Spinal cord (tissue), 9 donors: ENCODE measurements at regions not wholly inside any gene's neighbourhood (a gene's known extent, or its start where the extent isn't known, plus 50 kb on each side); places are given as distances from the start of the nearest gene placed in this dataset.
A peak's percentile ranks its signal among the peaks of the same experiment; 100 is the strongest.

Experiments used
- DNase-seq, 6 donors: peaks; one replicate each; pipeline versions ENCODE4 v3.0.0 to v3.0.0-alpha.2; 2013 to 2015; ENCODE audit warnings: low spot score in 6 of 6, low read depth in 4 of 6
- H3K27ac ChIP-seq: one replicate; pipeline ENCODE4 v1.5.1; 2013; ENCODE audit warnings: low read depth, low read length, control low read depth
- H3K27me3 ChIP-seq: one replicate; pipeline ENCODE4 v1.6.1; 2013; ENCODE audit warnings: low read length; ENCODE audit not compliant: control insufficient read depth, insufficient read depth
- H3K36me3 ChIP-seq: one replicate; pipeline ENCODE4 v1.6.1; 2013; ENCODE audit warnings: low read length; ENCODE audit not compliant: control insufficient read depth, insufficient read depth
- H3K4me1 ChIP-seq: one replicate; pipeline ENCODE4 v1.6.1; 2013; ENCODE audit warnings: low read length; ENCODE audit not compliant: control insufficient read depth, insufficient read depth
- H3K4me3 ChIP-seq: one replicate; pipeline ENCODE4 v1.5.1; 2013; ENCODE audit warnings: low read depth, low read length, control low read depth
- H3K9me3 ChIP-seq: one replicate; pipeline ENCODE4 v1.6.1; 2013; ENCODE audit warnings: low read length; ENCODE audit not compliant: control insufficient read depth, insufficient read depth
- WGBS: methylation state at CpG from one replicate; pipeline ENCODE4 v1.1.5; 2013; ENCODE audit warnings: missing lambda C conversion rate; ENCODE audit not compliant: insufficient coverage; 5-methylcytosine and 5-hydroxymethylcytosine counted together
- donor health status: healthy.

- DNase-seq = no peak
- no peaks in the 10 kb centered on the region for H3K9me3 ChIP-seq
- no peak overlapping the region for H3K4me3 ChIP-seq
- H3K4me1 ChIP-seq = peaks cover 19% of the 10 kb centered on the region
- WGBS = 89% methylated on average over 1 of the region's 1 CpG
- H3K27ac ChIP-seq = no peak overlapping the region
- H3K27me3 ChIP-seq = no peaks in the 10 kb centered on the region
- no peaks in the 10 kb centered on the region for H3K36me3 ChIP-seq
Observed at GRCh38 chr1:55578646-55579045, 363.5 kb upstream of the USP24 start.

GRCh38 chr1:55575571-55576279 is 360.6 kb upstream of the USP24 start:
- H3K4me3 ChIP-seq = no peak overlapping the region
- peaks cover 8% of the 10 kb centered on the region for H3K4me1 ChIP-seq
- WGBS = 71% methylated on average over 4 of the region's 4 CpGs
- no peaks in the 10 kb centered on the region for H3K9me3 ChIP-seq
- no peaks in the 10 kb centered on the region for H3K36me3 ChIP-seq
- H3K27me3 ChIP-seq = no peaks in the 10 kb centered on the region
- H3K27ac ChIP-seq = no peak overlapping the region
- DNase-seq = peak in 3 of 6 donors; percentile 50 to 81 (median 58)

DNA sequence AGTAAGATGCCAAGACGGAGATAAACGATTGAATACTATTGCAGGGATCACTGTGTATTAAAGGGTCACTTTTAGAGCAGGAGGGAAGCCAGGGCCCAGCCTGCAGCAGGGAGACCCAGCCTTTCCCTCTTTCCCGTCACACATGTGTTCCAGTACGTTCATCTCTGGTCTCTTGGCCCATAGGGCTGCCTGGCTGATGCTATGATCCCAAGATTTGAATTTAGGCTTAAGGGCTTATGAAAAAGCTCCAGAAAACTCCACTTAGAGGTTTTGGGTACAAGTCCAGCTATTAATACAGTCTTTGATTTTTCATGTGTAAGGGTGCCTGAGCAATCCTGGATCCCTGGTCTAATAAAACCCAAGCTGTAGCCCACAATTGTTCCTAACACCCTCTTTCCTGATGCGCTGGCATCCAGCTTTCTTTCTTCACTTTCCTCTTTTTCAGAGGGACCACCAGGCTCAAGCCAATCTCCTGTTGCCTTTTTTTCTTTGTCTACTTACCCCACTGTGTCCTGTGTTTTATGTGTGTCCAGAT is 359.6 kb upstream of the USP24 start:
- Histone ChIP-seq H3K4me3 (no peak overlapping the region), H3K4me1 (peaks cover 8% of the 10 kb centered on the region), H3K27me3 (no peaks in the 10 kb centered on the region), H3K27ac (no peak overlapping the region), H3K36me3 (no peaks in the 10 kb centered on the region), H3K9me3 (no peaks in the 10 kb centered on the region)
- no peak for DNase-seq
- WGBS = 100% methylated on average over 2 of the region's 5 CpGs

- no peak for DNase-seq
- no peaks in the 10 kb centered on the region for H3K9me3 ChIP-seq
- no peaks in the 10 kb centered on the region for H3K36me3 ChIP-seq
- H3K27ac ChIP-seq = no peak overlapping the region
- H3K4me3 ChIP-seq = no peak overlapping the region
- 66% methylated on average over 11 of the region's 14 CpGs for WGBS
- peaks cover 8% of the 10 kb centered on the region for H3K4me1 ChIP-seq
- H3K27me3 ChIP-seq = no peaks in the 10 kb centered on the region
Observed at GRCh38 chr1:55572878-55573734, 357.9 kb upstream of the USP24 start.

GRCh38 chr1:55571767-55572166 is 356.6 kb upstream of the USP24 start:
- no peak for DNase-seq
- WGBS = 100% methylated on average over 1 of the region's 3 CpGs

GRCh38 chr1:55569417-55569816 is 354.3 kb upstream of the USP24 start:
- H3K9me3 ChIP-seq = no peaks in the 10 kb centered on the region
- DNase-seq = no peak

More at GRCh38 chr1:55571767-55572166, 356.6 kb upstream of the USP24 start:
- no peaks in the 10 kb centered on the region for H3K36me3 ChIP-seq
- H3K4me3 ChIP-seq = no peak overlapping the region
- H3K9me3 ChIP-seq = no peaks in the 10 kb centered on the region
- no peaks in the 10 kb centered on the region for H3K27me3 ChIP-seq
- no peak overlapping the region for H3K27ac ChIP-seq
- peaks cover 8% of the 10 kb centered on the region for H3K4me1 ChIP-seq

DNA sequence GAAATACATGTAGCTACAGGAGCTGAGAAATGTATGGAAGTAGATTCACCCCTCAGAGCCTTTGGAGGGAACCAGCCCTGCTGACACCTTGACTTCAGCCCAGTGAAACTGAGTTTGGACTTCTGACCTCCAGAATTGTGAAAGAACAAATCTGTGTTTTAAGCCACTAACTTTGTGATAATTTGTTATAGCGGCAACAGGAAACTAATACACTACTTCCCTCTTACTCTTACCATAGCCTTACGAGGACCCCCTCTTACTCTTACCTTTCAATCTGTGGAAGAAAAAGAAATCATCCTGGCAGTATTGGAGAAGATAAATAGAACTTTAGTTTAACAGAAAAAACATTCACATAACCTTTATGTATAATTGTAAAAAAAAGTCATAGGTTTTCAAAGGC is 353.6 kb upstream of the USP24 start:
- DNase-seq = no peak
- Histone ChIP-seq H3K27me3 (no peaks in the 10 kb centered on the region), H3K4me1 (no peaks in the 10 kb centered on the region), H3K4me3 (no peak overlapping the region), H3K9me3 (no peaks in the 10 kb centered on the region), H3K36me3 (no peaks in the 10 kb centered on the region), H3K27ac (no peak overlapping the region)
- no CpG with 5 or more reads among the region's 2 CpGs for WGBS

More at GRCh38 chr1:55569417-55569816, 354.3 kb upstream of the USP24 start:
- no peaks in the 10 kb centered on the region for H3K4me1 ChIP-seq
- no peaks in the 10 kb centered on the region for H3K36me3 ChIP-seq
- WGBS = 94% methylated on average over 2 of the region's 2 CpGs
- no peak overlapping the region for H3K4me3 ChIP-seq
- H3K27ac ChIP-seq = no peak overlapping the region
- H3K27me3 ChIP-seq = no peaks in the 10 kb centered on the region

GRCh38 chr1:55560266-55560665 is 345.1 kb upstream of the USP24 start:
- Histone ChIP-seq H3K36me3 (no peaks in the 10 kb centered on the region), H3K27ac (no peak overlapping the region), H3K27me3 (no peaks in the 10 kb centered on the region), H3K9me3 (no peaks in the 10 kb centered on the region), H3K4me1 (no peaks in the 10 kb centered on the region), H3K4me3 (no peak overlapping the region)
- no CpG with 5 or more reads among the region's 1 CpG for WGBS
- no peak for DNase-seq

DNA sequence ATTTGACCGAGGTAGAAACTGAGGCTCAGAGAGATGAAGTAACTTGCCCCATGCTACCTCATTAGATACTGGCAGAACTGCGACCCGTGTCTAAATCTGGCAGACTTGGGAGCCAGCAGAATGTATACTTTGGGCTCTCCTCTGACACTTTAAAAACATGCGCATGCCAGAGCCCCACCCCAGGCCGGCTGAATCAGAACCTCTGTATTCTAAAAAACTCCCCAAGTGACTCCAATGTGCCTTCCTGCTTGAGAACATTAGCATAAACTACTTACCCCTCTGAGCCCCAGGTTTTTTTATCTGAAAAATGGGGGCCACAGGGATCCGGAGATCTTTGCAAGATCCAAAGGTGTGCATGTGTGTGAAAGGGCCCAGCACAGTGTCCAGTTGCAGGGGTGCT is 344.7 kb upstream of the USP24 start:
- DNase-seq = no peak
- Histone ChIP-seq H3K4me3 (no peak overlapping the region), H3K9me3 (no peaks in the 10 kb centered on the region), H3K4me1 (no peaks in the 10 kb centered on the region), H3K27ac (no peak overlapping the region), H3K27me3 (no peaks in the 10 kb centered on the region), H3K36me3 (no peaks in the 10 kb centered on the region)
- WGBS = 86% methylated on average over 5 of the region's 6 CpGs
